SK-N-SH (cell line): ENCODE measurements at regions not wholly inside any gene's neighbourhood (a gene's known extent, or its start where the extent isn't known, plus 50 kb on each side); places are given as distances from the start of the nearest gene placed in this dataset.

Experiments used
- CHD2 ChIP-seq: fragments of 150-350 bp; IDR thresholded peaks from 2 replicates; pipeline ENCODE4 v1.6.1; 2018; ENCODE audit warnings: low read length; ENCODE audit not compliant: partially characterized antibody
- FOXJ3 ChIP-seq: sonication (generic); formaldehyde crosslinking; IDR thresholded peaks from 2 replicates; pipeline ENCODE4 v1.5.1; 2020; ENCODE audit warnings: mild to moderate bottlenecking, missing genetic modification reagents
- MXI1 ChIP-seq: IDR thresholded peaks from 2 replicates; pipeline ENCODE4 v1.6.1; 2012; ENCODE audit warnings: mild to moderate bottlenecking, low read depth, low read length, improper control_type of control experiment
- POLR2AphosphoS5 ChIP-seq: IDR thresholded peaks from 2 replicates; pipeline ENCODE4 v1.6.1; 2012; ENCODE audit warnings: low read depth, low read length
- RAD21 ChIP-seq: IDR thresholded peaks from 2 replicates; pipeline ENCODE4 v1.6.1; 2012; ENCODE audit warnings: mild to moderate bottlenecking, low read length
- RCOR1 ChIP-seq: fragments of 150-350 bp; IDR thresholded peaks from 2 replicates; pipeline ENCODE4 v1.6.1; 2017; ENCODE audit warnings: antibody characterized with exemption, low read length
- TAF1 ChIP-seq: IDR thresholded peaks from 2 replicates; pipeline ENCODE4 v1.6.1; 2012; ENCODE audit warnings: low read depth, mild to moderate bottlenecking, low read length, moderate library complexity, borderline replicate concordance
- TCF12 ChIP-seq: IDR thresholded peaks from 2 replicates; pipeline ENCODE4 v1.4.0; 2012
- TEAD4 ChIP-seq: IDR thresholded peaks from 2 replicates; pipeline ENCODE4 v1.4.0; 2012; ENCODE audit warnings: mild to moderate bottlenecking, borderline replicate concordance; ENCODE audit not compliant: insufficient read depth
- YY1 ChIP-seq: IDR thresholded peaks from 2 replicates; pipeline ENCODE4 v1.4.0; 2012; ENCODE audit warnings: low read depth, mild to moderate bottlenecking
- TF ChIP-seq, protein P1 (sequence below): fragments of 200-600 bp; sonication (generic); IDR thresholded peaks from 2 replicates; pipeline ENCODE4 v1.6.1; 2017; ENCODE audit warnings: antibody characterized with exemption, mild to moderate bottlenecking, moderate library complexity
- TF ChIP-seq, protein P2 (sequence below): IDR thresholded peaks from 2 replicates; pipeline ENCODE4 v1.4.0; 2012; ENCODE audit warnings: low read depth
- TF ChIP-seq, protein P3 (sequence below): fragments of 150-350 bp; IDR thresholded peaks from 2 replicates; pipeline ENCODE4 v1.6.1; 2017; ENCODE audit warnings: antibody characterized with exemption, low read length, low read depth, borderline replicate concordance
- TF ChIP-seq, protein P4 (sequence below): IDR thresholded peaks from 2 replicates; pipeline ENCODE4 v1.6.1; 2012; ENCODE audit warnings: mild to moderate bottlenecking, low read depth, low read length, moderate library complexity

DNA sequence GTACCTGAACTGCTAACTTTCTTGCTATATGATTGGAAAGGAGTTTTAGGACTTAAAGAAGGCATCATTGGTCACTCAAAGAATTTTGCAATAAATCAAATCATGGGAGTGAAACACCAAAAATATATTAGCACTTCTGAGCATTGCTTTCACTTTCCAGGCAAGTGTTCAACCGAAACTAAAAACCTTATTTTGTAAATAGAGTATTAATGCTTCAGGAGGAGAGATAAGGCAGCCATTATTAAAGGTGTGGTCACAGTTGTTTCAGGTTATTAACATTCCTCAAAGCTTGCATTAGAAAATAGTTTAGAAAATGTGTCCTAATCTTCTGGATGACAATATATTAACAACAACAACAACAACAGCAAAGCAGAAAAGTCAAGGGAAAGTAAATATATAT is 92.3 kb upstream of the TLL1 start:
- TF ChIP-seq, protein P1, sequence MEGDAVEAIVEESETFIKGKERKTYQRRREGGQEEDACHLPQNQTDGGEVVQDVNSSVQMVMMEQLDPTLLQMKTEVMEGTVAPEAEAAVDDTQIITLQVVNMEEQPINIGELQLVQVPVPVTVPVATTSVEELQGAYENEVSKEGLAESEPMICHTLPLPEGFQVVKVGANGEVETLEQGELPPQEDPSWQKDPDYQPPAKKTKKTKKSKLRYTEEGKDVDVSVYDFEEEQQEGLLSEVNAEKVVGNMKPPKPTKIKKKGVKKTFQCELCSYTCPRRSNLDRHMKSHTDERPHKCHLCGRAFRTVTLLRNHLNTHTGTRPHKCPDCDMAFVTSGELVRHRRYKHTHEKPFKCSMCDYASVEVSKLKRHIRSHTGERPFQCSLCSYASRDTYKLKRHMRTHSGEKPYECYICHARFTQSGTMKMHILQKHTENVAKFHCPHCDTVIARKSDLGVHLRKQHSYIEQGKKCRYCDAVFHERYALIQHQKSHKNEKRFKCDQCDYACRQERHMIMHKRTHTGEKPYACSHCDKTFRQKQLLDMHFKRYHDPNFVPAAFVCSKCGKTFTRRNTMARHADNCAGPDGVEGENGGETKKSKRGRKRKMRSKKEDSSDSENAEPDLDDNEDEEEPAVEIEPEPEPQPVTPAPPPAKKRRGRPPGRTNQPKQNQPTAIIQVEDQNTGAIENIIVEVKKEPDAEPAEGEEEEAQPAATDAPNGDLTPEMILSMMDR: no peak
- TF ChIP-seq, protein P2, sequence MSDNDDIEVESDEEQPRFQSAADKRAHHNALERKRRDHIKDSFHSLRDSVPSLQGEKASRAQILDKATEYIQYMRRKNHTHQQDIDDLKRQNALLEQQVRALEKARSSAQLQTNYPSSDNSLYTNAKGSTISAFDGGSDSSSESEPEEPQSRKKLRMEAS: no peak
- TF ChIP-seq FOXJ3 (CRISPR knock-in tag) (no peak), RAD21 (no peak), POLR2AphosphoS5 (no peak), TEAD4 (no peak), CHD2 (no peak), RCOR1 (no peak), TAF1 (no peak), TCF12 (no peak), MXI1 (no peak), YY1 (no peak)
- TF ChIP-seq, protein P3, sequence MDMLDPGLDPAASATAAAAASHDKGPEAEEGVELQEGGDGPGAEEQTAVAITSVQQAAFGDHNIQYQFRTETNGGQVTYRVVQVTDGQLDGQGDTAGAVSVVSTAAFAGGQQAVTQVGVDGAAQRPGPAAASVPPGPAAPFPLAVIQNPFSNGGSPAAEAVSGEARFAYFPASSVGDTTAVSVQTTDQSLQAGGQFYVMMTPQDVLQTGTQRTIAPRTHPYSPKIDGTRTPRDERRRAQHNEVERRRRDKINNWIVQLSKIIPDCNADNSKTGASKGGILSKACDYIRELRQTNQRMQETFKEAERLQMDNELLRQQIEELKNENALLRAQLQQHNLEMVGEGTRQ: no peak
- TF ChIP-seq, protein P4, sequence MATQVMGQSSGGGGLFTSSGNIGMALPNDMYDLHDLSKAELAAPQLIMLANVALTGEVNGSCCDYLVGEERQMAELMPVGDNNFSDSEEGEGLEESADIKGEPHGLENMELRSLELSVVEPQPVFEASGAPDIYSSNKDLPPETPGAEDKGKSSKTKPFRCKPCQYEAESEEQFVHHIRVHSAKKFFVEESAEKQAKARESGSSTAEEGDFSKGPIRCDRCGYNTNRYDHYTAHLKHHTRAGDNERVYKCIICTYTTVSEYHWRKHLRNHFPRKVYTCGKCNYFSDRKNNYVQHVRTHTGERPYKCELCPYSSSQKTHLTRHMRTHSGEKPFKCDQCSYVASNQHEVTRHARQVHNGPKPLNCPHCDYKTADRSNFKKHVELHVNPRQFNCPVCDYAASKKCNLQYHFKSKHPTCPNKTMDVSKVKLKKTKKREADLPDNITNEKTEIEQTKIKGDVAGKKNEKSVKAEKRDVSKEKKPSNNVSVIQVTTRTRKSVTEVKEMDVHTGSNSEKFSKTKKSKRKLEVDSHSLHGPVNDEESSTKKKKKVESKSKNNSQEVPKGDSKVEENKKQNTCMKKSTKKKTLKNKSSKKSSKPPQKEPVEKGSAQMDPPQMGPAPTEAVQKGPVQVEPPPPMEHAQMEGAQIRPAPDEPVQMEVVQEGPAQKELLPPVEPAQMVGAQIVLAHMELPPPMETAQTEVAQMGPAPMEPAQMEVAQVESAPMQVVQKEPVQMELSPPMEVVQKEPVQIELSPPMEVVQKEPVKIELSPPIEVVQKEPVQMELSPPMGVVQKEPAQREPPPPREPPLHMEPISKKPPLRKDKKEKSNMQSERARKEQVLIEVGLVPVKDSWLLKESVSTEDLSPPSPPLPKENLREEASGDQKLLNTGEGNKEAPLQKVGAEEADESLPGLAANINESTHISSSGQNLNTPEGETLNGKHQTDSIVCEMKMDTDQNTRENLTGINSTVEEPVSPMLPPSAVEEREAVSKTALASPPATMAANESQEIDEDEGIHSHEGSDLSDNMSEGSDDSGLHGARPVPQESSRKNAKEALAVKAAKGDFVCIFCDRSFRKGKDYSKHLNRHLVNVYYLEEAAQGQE: no peak
